H1 (cell line): ENCODE measurements at regions not wholly inside any gene's neighbourhood (a gene's known extent, or its start where the extent isn't known, plus 50 kb on each side); places are given as distances from the start of the nearest gene placed in this dataset.

Source experiments
- CHD7 ChIP-seq: fragments of 300-600 bp; sonication (generic); IDR thresholded peaks from 2 replicates; pipeline ENCODE4 v1.7.1; 2012; ENCODE audit warnings: low read length, moderate library complexity, mild to moderate bottlenecking, inconsistent platforms; ENCODE audit not compliant: insufficient replicate concordance
- EGR1 ChIP-seq: IDR thresholded peaks from 2 replicates; pipeline ENCODE4 v1.6.1; 2011; ENCODE audit warnings: low read depth, low read length, borderline replicate concordance
- EP300 ChIP-seq, 2 experiments: IDR thresholded peaks; 1 replicate in 1 of 2; 2 replicates in 1 of 2; pipeline ENCODE4 v1.6.1; 2011 to 2012; ENCODE audit warnings: low read depth in 2 of 2, low read length in 2 of 2, mild to moderate bottlenecking in 2 of 2, borderline replicate concordance in 1 of 2, inconsistent platforms in 1 of 2, moderate library complexity in 1 of 2
- FOSL1 ChIP-seq: IDR thresholded peaks from 2 replicates; pipeline ENCODE4 v1.6.1; 2011; ENCODE audit warnings: mild to moderate bottlenecking, low read depth, low read length, moderate library complexity; ENCODE audit not compliant: insufficient read depth
- JUND ChIP-seq: IDR thresholded peaks from 2 replicates; pipeline ENCODE4 v1.6.1; 2011; ENCODE audit warnings: mild to moderate bottlenecking, improper control_type of control experiment, low read length
- RNF2 ChIP-seq: fragments of 200-900, 300-1000 bp; sonication (generic); IDR thresholded peaks from 2 replicates; pipeline ENCODE4 v1.7.1; 2016; ENCODE audit warnings: borderline replicate concordance, low read depth, mild to moderate bottlenecking, antibody characterized with exemption, low read length; ENCODE audit not compliant: poor library complexity, severe bottlenecking; ENCODE audit errors: missing control alignments

- TF ChIP-seq CHD7 = no peak
- no peak for TF ChIP-seq RNF2
- TF ChIP-seq EGR1 = no peak
- TF ChIP-seq EP300 (IDR thresholded peaks at IDR 0.05; ENCODE audit: borderline replicate concordance in 1 of 2, low read depth in 2 of 2, low read length in 2 of 2) = no peak
- TF ChIP-seq FOSL1 = no peak
- no peak for TF ChIP-seq JUND
Measured at GRCh38 chr10:128850647-128851046, 616.4 kb upstream of the MGMT start (continued).
